HEK293 (cell line): ENCODE measurements at regions not wholly inside any gene's neighbourhood (a gene's known extent, or its start where the extent isn't known, plus 50 kb on each side); places are given as distances from the start of the nearest gene placed in this dataset.

Experiments
- CTCF ChIA-PET: fragments of 350-600 bp; formaldehyde crosslinking; extraction: SDS; loops from one replicate; lab custom pipeline; 2021; ENCODE audit warnings: antibody characterized with exemption; lab: Yijun Ruan, JAX
- POLR2A ChIA-PET: fragments of 300-600 bp; formaldehyde crosslinking; extraction: SDS; loops from one replicate; lab custom pipeline; 2020; ENCODE audit warnings: antibody characterized with exemption, inconsistent platforms; lab: Yijun Ruan, JAX
- H3K27ac ChIP-seq: fragments of 200-500 bp; sonication (Bioruptor generic); 2 replicates; pipeline ENCODE4 v1.5.1; 2014; ENCODE audit warnings: low read depth, low read length, control low read depth, inconsistent platforms; ENCODE audit errors: extremely low read depth
- H3K36me3 ChIP-seq, 2 experiments: fragments of 200-500 bp in 1 of 2; sonication (Bioruptor generic) in 1 of 2; 1 replicate in 1 of 2; 2 replicates in 1 of 2; pipeline ENCODE4 v1.5.1; 2014 to 2017; ENCODE audit warnings: inconsistent platforms in 2 of 2, low read length in 2 of 2; ENCODE audit not compliant: control insufficient read depth in 2 of 2, insufficient read depth in 1 of 2
- H3K4me1 ChIP-seq: fragments of 200-500 bp; sonication (Bioruptor generic); 2 replicates; pipeline ENCODE4 v1.5.1; 2014; ENCODE audit warnings: mild to moderate bottlenecking, low read length, inconsistent platforms; ENCODE audit not compliant: control insufficient read depth, insufficient read depth
- H3K4me3 ChIP-seq: 2 replicates; pipeline ENCODE4 v1.5.1; 2011; ENCODE audit warnings: low read depth, mild to moderate bottlenecking, control low read depth, low read length, moderate library complexity
- H3K9me3 ChIP-seq: fragments of 200-500 bp; sonication (Bioruptor generic); 2 replicates; pipeline ENCODE4 v1.5.1; 2014; ENCODE audit warnings: low read depth, low read length, inconsistent platforms; ENCODE audit not compliant: control insufficient read depth, insufficient read depth
- GLI4 ChIP-seq: fragments of 450-650 bp; formaldehyde crosslinking; IDR thresholded peaks from 2 replicates; pipeline ENCODE4 v1.5.1; 2016; ENCODE audit warnings: missing biosample characterization, missing genetic modification characterization
- KLF17 ChIP-seq: fragments of 450-650 bp; formaldehyde crosslinking; IDR thresholded peaks from 2 replicates; pipeline ENCODE4 v1.5.1; 2016; ENCODE audit warnings: missing biosample characterization, missing genetic modification characterization
- OVOL3 ChIP-seq: fragments of 450-650 bp; formaldehyde crosslinking; IDR thresholded peaks from 2 replicates; pipeline ENCODE4 v1.5.1; 2016; ENCODE audit warnings: missing biosample characterization, missing genetic modification characterization
- PATZ1 ChIP-seq: fragments of 450-650 bp; formaldehyde crosslinking; IDR thresholded peaks from 2 replicates; pipeline ENCODE4 v1.5.1; 2016; ENCODE audit warnings: missing biosample characterization, missing genetic modification characterization
- PRDM4 ChIP-seq: fragments of 450-650 bp; formaldehyde crosslinking; IDR thresholded peaks from 2 replicates; pipeline ENCODE4 v1.5.1; 2017; ENCODE audit warnings: missing biosample characterization, missing genetic modification characterization
- REST ChIP-seq: fragments of 450-650 bp; formaldehyde crosslinking; IDR thresholded peaks from 2 replicates; pipeline ENCODE4 v1.5.1; 2016; ENCODE audit warnings: missing biosample characterization, missing genetic modification characterization
- SP3 ChIP-seq: fragments of 450-650 bp; formaldehyde crosslinking; IDR thresholded peaks from 2 replicates; pipeline ENCODE4 v1.5.1; 2016; ENCODE audit warnings: missing biosample characterization, missing genetic modification characterization
- ZNF112 ChIP-seq: fragments of 450-650 bp; formaldehyde crosslinking; IDR thresholded peaks from 2 replicates; pipeline ENCODE4 v1.5.0; 2017; ENCODE audit warnings: missing biosample characterization, missing genetic modification characterization
- ZNF121 ChIP-seq: fragments of 450-650 bp; formaldehyde crosslinking; IDR thresholded peaks from 2 replicates; pipeline ENCODE4 v1.5.1; 2016; ENCODE audit warnings: missing biosample characterization, missing genetic modification characterization
- ZNF174 ChIP-seq: fragments of 450-650 bp; formaldehyde crosslinking; IDR thresholded peaks from 2 replicates; pipeline ENCODE4 v1.5.0; 2017; ENCODE audit warnings: missing biosample characterization, mild to moderate bottlenecking, missing genetic modification characterization
- ZNF184 ChIP-seq: fragments of 450-650 bp; IDR thresholded peaks from 2 replicates; pipeline ENCODE4 v1.5.1; 2018; ENCODE audit warnings: missing biosample characterization, mild to moderate bottlenecking, missing genetic modification characterization
- ZNF202 ChIP-seq: fragments of 450-650 bp; formaldehyde crosslinking; IDR thresholded peaks from 2 replicates; pipeline ENCODE4 v1.5.1; 2016; ENCODE audit warnings: missing biosample characterization, missing genetic modification characterization, borderline replicate concordance
- ZNF341 ChIP-seq: fragments of 450-650 bp; formaldehyde crosslinking; IDR thresholded peaks from 2 replicates; pipeline ENCODE4; 2016; ENCODE audit warnings: low read depth, missing biosample characterization, missing genetic modification characterization
- ZNF350 ChIP-seq: fragments of 450-650 bp; formaldehyde crosslinking; IDR thresholded peaks from 2 replicates; pipeline ENCODE4 v1.5.0; 2017; ENCODE audit warnings: missing biosample characterization, mild to moderate bottlenecking, missing genetic modification characterization
- ZNF354C ChIP-seq: fragments of 450-650 bp; formaldehyde crosslinking; IDR thresholded peaks from 2 replicates; pipeline ENCODE4 v1.5.1; 2016; ENCODE audit warnings: missing biosample characterization, missing genetic modification characterization, low read depth, borderline replicate concordance
- ZNF596 ChIP-seq: fragments of 450-650 bp; IDR thresholded peaks from 2 replicates; pipeline ENCODE4 v1.5.0; 2018; ENCODE audit warnings: missing biosample characterization, mild to moderate bottlenecking, missing genetic modification characterization, moderate library complexity
- ZNF658 ChIP-seq: fragments of 450-650 bp; formaldehyde crosslinking; IDR thresholded peaks from 2 replicates; pipeline ENCODE4; 2016; ENCODE audit warnings: missing biosample characterization, missing genetic modification characterization
- ZNF768 ChIP-seq: fragments of 450-650 bp; formaldehyde crosslinking; IDR thresholded peaks from 2 replicates; pipeline ENCODE4 v1.5.1; 2018; ENCODE audit warnings: missing biosample characterization, mild to moderate bottlenecking, missing genetic modification characterization
- TF ChIP-seq, protein P1 (sequence below): fragments of 450-650 bp; formaldehyde crosslinking; IDR thresholded peaks from 2 replicates; pipeline ENCODE4 v1.5.1; 2016; ENCODE audit warnings: missing biosample characterization, missing genetic modification characterization, borderline replicate concordance
- TF ChIP-seq, protein P2 (sequence below): fragments of 450-650 bp; formaldehyde crosslinking; IDR thresholded peaks from 2 replicates; pipeline ENCODE4 v1.5.1; 2016; ENCODE audit warnings: missing biosample characterization, missing genetic modification characterization, low read depth

GRCh38 chr11:109490953-109491635 is 69.1 kb downstream of the C11orf87 start:
- Histone ChIP-seq H3K27ac (no peak overlapping the region), H3K36me3 (no peaks in the 10 kb centered on the region)
- ChIA-PET CTCF (no interaction called here), POLR2A (no interaction called here)
- TF ChIP-seq, protein P1, sequence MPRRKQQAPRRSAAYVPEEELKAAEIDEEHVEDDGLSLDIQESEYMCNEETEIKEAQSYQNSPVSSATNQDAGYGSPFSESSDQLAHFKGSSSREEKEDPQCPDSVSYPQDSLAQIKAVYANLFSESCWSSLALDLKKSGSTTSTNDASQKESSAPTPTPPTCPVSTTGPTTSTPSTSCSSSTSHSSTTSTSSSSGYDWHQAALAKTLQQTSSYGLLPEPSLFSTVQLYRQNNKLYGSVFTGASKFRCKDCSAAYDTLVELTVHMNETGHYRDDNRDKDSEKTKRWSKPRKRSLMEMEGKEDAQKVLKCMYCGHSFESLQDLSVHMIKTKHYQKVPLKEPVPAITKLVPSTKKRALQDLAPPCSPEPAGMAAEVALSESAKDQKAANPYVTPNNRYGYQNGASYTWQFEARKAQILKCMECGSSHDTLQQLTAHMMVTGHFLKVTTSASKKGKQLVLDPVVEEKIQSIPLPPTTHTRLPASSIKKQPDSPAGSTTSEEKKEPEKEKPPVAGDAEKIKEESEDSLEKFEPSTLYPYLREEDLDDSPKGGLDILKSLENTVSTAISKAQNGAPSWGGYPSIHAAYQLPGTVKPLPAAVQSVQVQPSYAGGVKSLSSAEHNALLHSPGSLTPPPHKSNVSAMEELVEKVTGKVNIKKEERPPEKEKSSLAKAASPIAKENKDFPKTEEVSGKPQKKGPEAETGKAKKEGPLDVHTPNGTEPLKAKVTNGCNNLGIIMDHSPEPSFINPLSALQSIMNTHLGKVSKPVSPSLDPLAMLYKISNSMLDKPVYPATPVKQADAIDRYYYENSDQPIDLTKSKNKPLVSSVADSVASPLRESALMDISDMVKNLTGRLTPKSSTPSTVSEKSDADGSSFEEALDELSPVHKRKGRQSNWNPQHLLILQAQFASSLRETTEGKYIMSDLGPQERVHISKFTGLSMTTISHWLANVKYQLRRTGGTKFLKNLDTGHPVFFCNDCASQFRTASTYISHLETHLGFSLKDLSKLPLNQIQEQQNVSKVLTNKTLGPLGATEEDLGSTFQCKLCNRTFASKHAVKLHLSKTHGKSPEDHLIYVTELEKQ (tag by site-specific recombination) = no peak
- TF ChIP-seq ZNF202 (no peak), ZNF768 (tag by site-specific recombination) (no peak), PATZ1 (tag by site-specific recombination) (no peak), ZNF658 (tag by site-specific recombination) (no peak), ZNF121 (no peak), ZNF596 (tag by site-specific recombination) (no peak), SP3 (tag by site-specific recombination) (no peak), PRDM4 (no peak), ZNF112 (no peak), ZNF184 (tag by site-specific recombination) (no peak)
- TF ChIP-seq, protein P2, sequence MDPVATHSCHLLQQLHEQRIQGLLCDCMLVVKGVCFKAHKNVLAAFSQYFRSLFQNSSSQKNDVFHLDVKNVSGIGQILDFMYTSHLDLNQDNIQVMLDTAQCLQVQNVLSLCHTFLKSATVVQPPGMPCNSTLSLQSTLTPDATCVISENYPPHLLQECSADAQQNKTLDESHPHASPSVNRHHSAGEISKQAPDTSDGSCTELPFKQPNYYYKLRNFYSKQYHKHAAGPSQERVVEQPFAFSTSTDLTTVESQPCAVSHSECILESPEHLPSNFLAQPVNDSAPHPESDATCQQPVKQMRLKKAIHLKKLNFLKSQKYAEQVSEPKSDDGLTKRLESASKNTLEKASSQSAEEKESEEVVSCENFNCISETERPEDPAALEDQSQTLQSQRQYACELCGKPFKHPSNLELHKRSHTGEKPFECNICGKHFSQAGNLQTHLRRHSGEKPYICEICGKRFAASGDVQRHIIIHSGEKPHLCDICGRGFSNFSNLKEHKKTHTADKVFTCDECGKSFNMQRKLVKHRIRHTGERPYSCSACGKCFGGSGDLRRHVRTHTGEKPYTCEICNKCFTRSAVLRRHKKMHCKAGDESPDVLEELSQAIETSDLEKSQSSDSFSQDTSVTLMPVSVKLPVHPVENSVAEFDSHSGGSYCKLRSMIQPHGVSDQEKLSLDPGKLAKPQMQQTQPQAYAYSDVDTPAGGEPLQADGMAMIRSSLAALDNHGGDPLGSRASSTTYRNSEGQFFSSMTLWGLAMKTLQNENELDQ (tag by site-specific recombination) = no peak
- TF ChIP-seq, all 188 proteins: peak for 0
- H3K4me3 ChIP-seq = no peak overlapping the region
- no peaks in the 10 kb centered on the region for H3K9me3 ChIP-seq
- no peaks in the 10 kb centered on the region for H3K4me1 ChIP-seq

- CTCF ChIA-PET = no interaction called here
- no peaks in the 10 kb centered on the region for H3K36me3 ChIP-seq
- TF ChIP-seq GLI4 (tag by site-specific recombination) (no peak), ZNF354C (tag by site-specific recombination) (no peak), REST (tag by site-specific recombination) (no peak), ZNF341 (tag by site-specific recombination) (no peak), KLF17 (no peak), ZNF174 (no peak), ZNF350 (tag by site-specific recombination) (no peak), OVOL3 (no peak)
Measured at GRCh38 chr11:109506115-109506514, 84.1 kb downstream of the C11orf87 start.

More at GRCh38 chr11:109506115-109506514, 84.1 kb downstream of the C11orf87 start:
- Histone ChIP-seq H3K9me3 (no peaks in the 10 kb centered on the region), H3K4me1 (no peaks in the 10 kb centered on the region), H3K27ac (no peak overlapping the region), H3K4me3 (no peak overlapping the region)
- POLR2A ChIA-PET = no interaction called here
